A549 (cell line): ENCODE measurements at regions not wholly inside any gene's neighbourhood (a gene's known extent, or its start where the extent isn't known, plus 50 kb on each side); places are given as distances from the start of the nearest gene placed in this dataset.

Experiments
- CEBPB ChIP-seq, 2 experiments: fragments of >200 bp in 1 of 2; sonication (Bioruptor Twin) in 1 of 2; formaldehyde crosslinking in 1 of 2; IDR thresholded peaks; 2 replicates each; pipeline ENCODE4 v1.6.1; 2012 to 2016
- CTCF ChIP-seq: fragments of >200 bp; sonication (Bioruptor Twin); formaldehyde crosslinking; IDR thresholded peaks from 3 replicates; pipeline ENCODE4 v1.5.1; 2016
- KDM1A ChIP-seq: fragments of 200-600 bp; sonication (generic); IDR thresholded peaks from 2 replicates; pipeline ENCODE4 v1.6.1; 2016; ENCODE audit warnings: low read depth, mild to moderate bottlenecking
- MAFK ChIP-seq: fragments of 450-650 bp; IDR thresholded peaks from 2 replicates; pipeline ENCODE4 v1.6.1; 2014; ENCODE audit not compliant: partially characterized antibody
- POLR2A ChIP-seq: IDR thresholded peaks from 2 replicates; pipeline ENCODE4 v1.6.1; 2012; ENCODE audit warnings: mild to moderate bottlenecking, low read length
- SMC3 ChIP-seq: fragments of >200 bp; sonication (Bioruptor Twin); formaldehyde crosslinking; IDR thresholded peaks from 3 replicates; pipeline ENCODE4 v1.6.1; 2018; ENCODE audit warnings: inconsistent platforms
- TF ChIP-seq, protein P1 (sequence below): fragments of >200 bp; sonication (Bioruptor Twin); formaldehyde crosslinking; IDR thresholded peaks from 3 replicates; pipeline ENCODE4 v1.6.1; 2016

DNA sequence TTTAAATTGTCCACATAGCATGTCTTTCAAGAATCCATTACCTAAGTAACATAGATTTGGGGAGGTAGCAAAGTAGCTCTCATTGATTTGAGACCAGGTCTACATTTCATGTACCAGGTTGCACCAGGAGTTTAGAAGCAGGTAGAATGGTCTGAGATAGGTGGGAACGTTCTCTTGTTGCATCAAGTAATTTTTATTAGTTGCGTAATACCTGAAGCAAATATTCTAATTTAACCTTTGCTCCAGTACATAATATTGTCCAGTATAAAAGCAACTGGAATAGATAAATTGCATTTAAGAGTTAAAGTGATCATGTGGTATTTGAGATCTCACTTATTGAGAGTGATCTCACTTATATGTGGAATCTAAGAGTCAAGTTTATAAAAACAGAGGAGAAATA, 597.1 kb upstream of the PRMT6 start:
- TF ChIP-seq SMC3 (no peak), POLR2A (no peak), KDM1A (no peak), CEBPB (IDR thresholded peaks at IDR 0.05) (no peak), CTCF (no peak), MAFK (no peak)
- TF ChIP-seq, protein P1, sequence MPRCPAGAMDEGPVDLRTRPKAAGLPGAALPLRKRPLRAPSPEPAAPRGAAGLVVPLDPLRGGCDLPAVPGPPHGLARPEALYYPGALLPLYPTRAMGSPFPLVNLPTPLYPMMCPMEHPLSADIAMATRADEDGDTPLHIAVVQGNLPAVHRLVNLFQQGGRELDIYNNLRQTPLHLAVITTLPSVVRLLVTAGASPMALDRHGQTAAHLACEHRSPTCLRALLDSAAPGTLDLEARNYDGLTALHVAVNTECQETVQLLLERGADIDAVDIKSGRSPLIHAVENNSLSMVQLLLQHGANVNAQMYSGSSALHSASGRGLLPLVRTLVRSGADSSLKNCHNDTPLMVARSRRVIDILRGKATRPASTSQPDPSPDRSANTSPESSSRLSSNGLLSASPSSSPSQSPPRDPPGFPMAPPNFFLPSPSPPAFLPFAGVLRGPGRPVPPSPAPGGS, result no peak
